ENCODE measurements at regions not wholly inside any gene's neighbourhood (a gene's known extent, or its start where the extent isn't known, plus 50 kb on each side); places are given as distances from the start of the nearest gene placed in this dataset.

- Mint-ChIP-seq H3K4me1 (ENCODE audit: low read depth, unreplicated experiment) (no peaks in the 10 kb centered on the region), H3K27me3 (ENCODE audit: unreplicated experiment) (peaks cover 3% of the 10 kb centered on the region), H3K27ac (ENCODE audit: unreplicated experiment) (no peak overlapping the region), H3K4me3 (ENCODE audit: unreplicated experiment) (no peak overlapping the region), H3K36me3 (ENCODE audit: unreplicated experiment) (no peaks in the 10 kb centered on the region), H3K9me3 (ENCODE audit: unreplicated experiment) (no peaks in the 10 kb centered on the region)
- DNase-seq, result no peak
- no peak for TF ChIP-seq CTCF (IDR thresholded peaks at IDR 0.05; ENCODE audit: partially characterized antibody, unreplicated experiment)
Observed at GRCh38 chr2:155663265-155663664, 669.3 kb downstream of the NR4A2 start.

GRCh38 chr2:155662224-155662623 is 670.3 kb downstream of the NR4A2 start:
- Mint-ChIP-seq H3K27ac (ENCODE audit: unreplicated experiment) (no peak overlapping the region), H3K9me3 (ENCODE audit: unreplicated experiment) (no peaks in the 10 kb centered on the region), H3K36me3 (ENCODE audit: unreplicated experiment) (no peaks in the 10 kb centered on the region), H3K4me1 (ENCODE audit: low read depth, unreplicated experiment) (no peaks in the 10 kb centered on the region), H3K27me3 (ENCODE audit: unreplicated experiment) (peaks cover 3% of the 10 kb centered on the region), H3K4me3 (ENCODE audit: unreplicated experiment) (no peak overlapping the region)
- DNase-seq, result no peak
- no peak for TF ChIP-seq CTCF (IDR thresholded peaks at IDR 0.05; ENCODE audit: partially characterized antibody, unreplicated experiment)

GRCh38 chr2:155653176-155653575 is 679.3 kb downstream of the NR4A2 start:
- no peak overlapping the region for H3K4me3 Mint-ChIP-seq (ENCODE audit: unreplicated experiment)
- H3K27ac Mint-ChIP-seq (ENCODE audit: unreplicated experiment), result no peak overlapping the region
- no peak for DNase-seq
- no peaks in the 10 kb centered on the region for H3K36me3 Mint-ChIP-seq (ENCODE audit: unreplicated experiment)
- TF ChIP-seq CTCF (IDR thresholded peaks at IDR 0.05; ENCODE audit: partially characterized antibody, unreplicated experiment), result no peak
- H3K9me3 Mint-ChIP-seq (ENCODE audit: unreplicated experiment), result no peaks in the 10 kb centered on the region
- peaks cover 2% of the 10 kb centered on the region for H3K27me3 Mint-ChIP-seq (ENCODE audit: unreplicated experiment)
- H3K4me1 Mint-ChIP-seq (ENCODE audit: low read depth, unreplicated experiment), result peaks cover 7% of the 10 kb centered on the region

GRCh38 chr2:155651851-155652250 is 680.7 kb downstream of the NR4A2 start:
- H3K4me3 Mint-ChIP-seq (ENCODE audit: unreplicated experiment), result no peak overlapping the region
- H3K9me3 Mint-ChIP-seq (ENCODE audit: unreplicated experiment), result no peaks in the 10 kb centered on the region
- no peaks in the 10 kb centered on the region for H3K36me3 Mint-ChIP-seq (ENCODE audit: unreplicated experiment)
- no peak for DNase-seq
- peaks cover 7% of the 10 kb centered on the region for H3K4me1 Mint-ChIP-seq (ENCODE audit: low read depth, unreplicated experiment)
- TF ChIP-seq CTCF (IDR thresholded peaks at IDR 0.05; ENCODE audit: partially characterized antibody, unreplicated experiment), result no peak
- peaks cover 2% of the 10 kb centered on the region for H3K27me3 Mint-ChIP-seq (ENCODE audit: unreplicated experiment)
- H3K27ac Mint-ChIP-seq (ENCODE audit: unreplicated experiment), result no peak overlapping the region

- Mint-ChIP-seq H3K36me3 (ENCODE audit: unreplicated experiment) (peaks cover 3% of the 10 kb centered on the region), H3K27me3 (ENCODE audit: unreplicated experiment) (no peaks in the 10 kb centered on the region), H3K4me3 (ENCODE audit: unreplicated experiment) (no peak overlapping the region), H3K4me1 (ENCODE audit: low read depth, unreplicated experiment) (peaks cover 7% of the 10 kb centered on the region), H3K9me3 (ENCODE audit: unreplicated experiment) (no peaks in the 10 kb centered on the region), H3K27ac (ENCODE audit: unreplicated experiment) (no peak overlapping the region)
- TF ChIP-seq CTCF (IDR thresholded peaks at IDR 0.05; ENCODE audit: partially characterized antibody, unreplicated experiment), result no peak
- no peak for DNase-seq
Observed at GRCh38 chr2:155645791-155646190, 686.7 kb downstream of the NR4A2 start.

All from glutamatergic neuron (in vitro differentiated cells).